ENCODE measurements at regions not wholly inside any gene's neighbourhood (a gene's known extent, or its start where the extent isn't known, plus 50 kb on each side); places are given as distances from the start of the nearest gene placed in this dataset.

DNA sequence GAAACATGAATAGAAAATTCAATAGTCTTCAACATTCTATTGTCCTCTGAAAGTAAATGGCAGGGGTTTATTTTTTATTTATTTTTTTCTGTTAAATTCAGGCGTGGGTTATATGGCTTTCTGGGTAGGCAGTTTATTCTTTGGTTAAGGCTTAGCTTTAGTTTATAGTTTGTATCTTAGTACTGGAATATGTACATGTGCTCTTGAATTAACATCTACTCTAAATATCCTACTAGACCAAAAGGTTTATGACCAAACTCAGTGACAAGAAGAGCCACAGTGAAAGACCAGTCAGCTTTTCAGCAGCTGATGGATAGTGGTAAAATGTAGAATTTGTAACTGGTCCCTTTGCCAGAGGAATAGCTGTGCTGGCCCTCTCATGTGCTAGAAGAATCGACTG lies 62.0 kb upstream of the DAB2 start:
- H3K4me3 ChIP-seq (ENCODE audit: low read length) = no peak overlapping the region
- H3K27me3 ChIP-seq (ENCODE audit: control insufficient read depth, insufficient read depth, low read length) = no peaks in the 10 kb centered on the region
- no peak overlapping the region for H3K27ac ChIP-seq (ENCODE audit: low read length)
- no peaks in the 10 kb centered on the region for H3K9me3 ChIP-seq (ENCODE audit: control insufficient read depth, low read depth, low read length)
- H3K4me1 ChIP-seq (ENCODE audit: control insufficient read depth, low read depth, low read length) = no peaks in the 10 kb centered on the region
- no peaks in the 10 kb centered on the region for H3K36me3 ChIP-seq (ENCODE audit: control insufficient read depth, low read depth, low read length)
- H3K9ac ChIP-seq (ENCODE audit: low read length) = no peak overlapping the region

DNA sequence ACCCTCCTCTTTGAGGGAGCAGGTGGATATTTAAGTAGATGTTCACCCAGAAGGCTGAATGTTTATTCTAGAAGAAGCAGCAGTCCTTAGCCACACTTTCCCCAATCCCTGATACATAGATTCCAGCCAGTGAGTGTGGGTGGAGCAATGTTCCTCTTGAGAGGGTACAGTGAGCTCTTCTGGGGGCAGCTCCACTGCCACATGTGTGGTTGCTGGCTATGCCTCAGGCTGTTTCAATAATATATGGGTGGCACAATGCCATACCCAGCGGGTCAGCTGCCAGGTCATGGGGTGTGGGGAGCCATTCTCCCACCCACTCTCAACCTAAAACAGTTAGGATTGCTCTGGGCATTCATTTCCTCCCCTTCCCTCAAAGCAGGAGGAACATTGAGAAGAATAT lies 61.6 kb upstream of the DAB2 start:
- H3K4me3 ChIP-seq (ENCODE audit: low read length) = no peak overlapping the region

DNA sequence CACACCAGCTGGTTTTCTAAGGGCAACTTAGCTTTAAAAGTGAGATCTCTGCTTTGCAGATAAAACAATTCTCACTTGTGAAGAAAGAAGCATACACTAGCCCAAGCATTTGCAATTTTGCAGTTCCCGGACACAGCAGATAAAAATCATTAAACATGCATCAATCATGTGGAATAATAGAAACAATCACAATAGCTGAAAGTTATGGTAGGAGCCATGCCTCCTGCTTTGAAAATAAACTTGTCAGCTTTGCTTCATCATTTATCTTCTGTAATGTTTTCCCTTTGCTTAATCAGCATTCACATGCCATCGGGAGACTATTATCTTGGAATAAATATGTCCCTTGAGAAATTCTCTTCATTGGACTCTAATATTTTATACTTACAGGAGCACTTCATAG lies 60.3 kb upstream of the DAB2 start:
- H3K9ac ChIP-seq (ENCODE audit: low read length) = no peak overlapping the region
- H3K4me1 ChIP-seq (ENCODE audit: control insufficient read depth, low read depth, low read length) = no peaks in the 10 kb centered on the region
- no peaks in the 10 kb centered on the region for H3K9me3 ChIP-seq (ENCODE audit: control insufficient read depth, low read depth, low read length)
- no peak overlapping the region for H3K4me3 ChIP-seq (ENCODE audit: low read length)
- no peaks in the 10 kb centered on the region for H3K36me3 ChIP-seq (ENCODE audit: control insufficient read depth, low read depth, low read length)
- H3K27me3 ChIP-seq (ENCODE audit: control insufficient read depth, insufficient read depth, low read length) = no peaks in the 10 kb centered on the region
- H3K27ac ChIP-seq (ENCODE audit: low read length) = no peak overlapping the region

More for the DNA sequence above, 61.6 kb upstream of the DAB2 start:
- Histone ChIP-seq H3K27ac (ENCODE audit: low read length) (no peak overlapping the region), H3K9me3 (ENCODE audit: control insufficient read depth, low read depth, low read length) (no peaks in the 10 kb centered on the region), H3K9ac (ENCODE audit: low read length) (no peak overlapping the region), H3K36me3 (ENCODE audit: control insufficient read depth, low read depth, low read length) (no peaks in the 10 kb centered on the region), H3K27me3 (ENCODE audit: control insufficient read depth, insufficient read depth, low read length) (no peaks in the 10 kb centered on the region), H3K4me1 (ENCODE audit: control insufficient read depth, low read depth, low read length) (no peaks in the 10 kb centered on the region)

DNA sequence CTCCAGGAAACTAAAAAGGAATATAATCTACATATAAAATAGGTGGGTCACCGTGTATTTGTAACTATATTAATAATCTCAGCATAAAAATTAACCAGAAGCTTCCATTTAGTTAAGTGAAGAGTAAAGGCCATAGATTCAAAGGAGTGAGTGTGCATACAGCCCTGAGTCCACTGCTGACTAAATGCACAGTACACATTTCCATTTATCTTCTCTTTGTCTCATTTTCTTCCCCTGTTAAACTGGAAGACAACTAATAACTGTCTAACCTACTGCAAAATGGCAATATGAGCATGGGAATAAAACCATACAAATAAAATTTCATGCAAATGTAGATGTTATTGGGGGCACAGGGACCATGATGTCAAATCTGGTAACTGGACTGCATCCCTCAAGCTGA lies 59.9 kb upstream of the DAB2 start:
- no peak overlapping the region for H3K4me3 ChIP-seq (ENCODE audit: low read length)
- H3K9ac ChIP-seq (ENCODE audit: low read length) = no peak overlapping the region
- no peak overlapping the region for H3K27ac ChIP-seq (ENCODE audit: low read length)
- no peaks in the 10 kb centered on the region for H3K4me1 ChIP-seq (ENCODE audit: control insufficient read depth, low read depth, low read length)
- no peaks in the 10 kb centered on the region for H3K27me3 ChIP-seq (ENCODE audit: control insufficient read depth, insufficient read depth, low read length)
- H3K9me3 ChIP-seq (ENCODE audit: control insufficient read depth, low read depth, low read length) = no peaks in the 10 kb centered on the region
- no peaks in the 10 kb centered on the region for H3K36me3 ChIP-seq (ENCODE audit: control insufficient read depth, low read depth, low read length)

DNA sequence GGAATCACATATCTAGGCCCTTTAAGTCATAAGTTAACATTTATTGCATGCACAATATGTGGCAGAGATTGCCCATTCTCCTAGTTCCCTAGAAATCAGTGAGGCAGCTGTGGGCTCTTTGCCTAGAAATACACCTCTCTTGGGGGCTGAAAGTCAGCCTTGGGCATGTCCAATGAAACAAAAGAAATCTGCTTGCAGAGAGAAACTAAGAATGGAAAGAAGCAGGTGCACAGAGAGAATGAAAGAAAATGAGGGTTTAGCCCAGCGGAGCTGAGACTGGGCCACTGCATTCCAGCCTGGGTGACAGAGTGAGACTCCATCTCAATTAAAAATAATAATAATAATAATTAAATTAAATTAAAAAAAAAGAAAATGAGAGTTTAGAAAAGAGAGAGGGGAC lies 57.3 kb upstream of the DAB2 start:
- Histone ChIP-seq H3K27me3 (ENCODE audit: control insufficient read depth, insufficient read depth, low read length) (no peaks in the 10 kb centered on the region), H3K4me3 (ENCODE audit: low read length) (no peak overlapping the region), H3K4me1 (ENCODE audit: control insufficient read depth, low read depth, low read length) (no peaks in the 10 kb centered on the region), H3K9me3 (ENCODE audit: control insufficient read depth, low read depth, low read length) (no peaks in the 10 kb centered on the region), H3K27ac (ENCODE audit: low read length) (no peak overlapping the region), H3K9ac (ENCODE audit: low read length) (no peak overlapping the region), H3K36me3 (ENCODE audit: control insufficient read depth, low read depth, low read length) (no peaks in the 10 kb centered on the region)

DNA sequence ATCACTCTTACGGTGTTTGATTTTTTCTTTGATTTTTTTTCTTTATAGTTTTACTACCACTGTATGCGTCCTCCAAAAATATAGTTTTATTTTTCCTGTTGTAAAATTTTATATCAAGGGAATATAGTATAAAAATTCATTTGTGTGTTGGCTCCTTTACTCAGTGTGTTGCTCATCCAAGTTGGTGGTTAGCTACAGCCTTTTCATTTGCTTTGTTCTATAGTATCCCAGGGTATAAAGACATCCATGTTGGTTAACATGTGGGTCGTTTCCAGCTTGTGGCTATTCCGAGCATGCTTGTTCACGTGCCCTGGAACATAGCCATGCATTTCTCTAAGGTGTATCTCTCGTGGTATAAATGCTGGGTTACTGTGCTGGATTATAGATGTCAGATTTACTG lies 54.8 kb upstream of the DAB2 start:
- Histone ChIP-seq H3K9ac (ENCODE audit: low read length) (no peak overlapping the region), H3K27ac (ENCODE audit: low read length) (no peak overlapping the region), H3K4me1 (ENCODE audit: control insufficient read depth, low read depth, low read length) (no peaks in the 10 kb centered on the region), H3K4me3 (ENCODE audit: low read length) (no peak overlapping the region), H3K9me3 (ENCODE audit: control insufficient read depth, low read depth, low read length) (no peaks in the 10 kb centered on the region), H3K27me3 (ENCODE audit: control insufficient read depth, insufficient read depth, low read length) (no peaks in the 10 kb centered on the region), H3K36me3 (ENCODE audit: control insufficient read depth, low read depth, low read length) (no peaks in the 10 kb centered on the region)

DNA sequence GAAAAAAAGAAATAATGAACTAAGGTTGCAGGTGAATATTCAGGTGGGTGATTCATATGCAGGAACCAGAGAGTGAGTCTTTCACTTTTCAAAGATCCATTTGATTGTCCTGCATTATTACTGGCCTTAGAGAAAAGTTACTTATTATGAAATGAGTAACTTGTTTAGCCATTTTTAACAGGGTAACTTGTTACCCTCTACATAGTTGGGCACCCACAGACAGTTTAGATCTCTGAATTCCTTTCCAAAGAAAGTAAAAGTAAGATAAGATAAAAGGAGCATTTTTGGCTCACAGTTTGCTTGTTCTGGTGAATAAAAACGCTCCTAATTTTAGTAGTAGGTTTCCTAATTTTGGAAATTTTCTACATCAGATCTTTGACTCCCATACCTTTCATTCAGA lies 54.1 kb upstream of the DAB2 start:
- H3K27me3 ChIP-seq (ENCODE audit: control insufficient read depth, insufficient read depth, low read length) = no peaks in the 10 kb centered on the region

DNA sequence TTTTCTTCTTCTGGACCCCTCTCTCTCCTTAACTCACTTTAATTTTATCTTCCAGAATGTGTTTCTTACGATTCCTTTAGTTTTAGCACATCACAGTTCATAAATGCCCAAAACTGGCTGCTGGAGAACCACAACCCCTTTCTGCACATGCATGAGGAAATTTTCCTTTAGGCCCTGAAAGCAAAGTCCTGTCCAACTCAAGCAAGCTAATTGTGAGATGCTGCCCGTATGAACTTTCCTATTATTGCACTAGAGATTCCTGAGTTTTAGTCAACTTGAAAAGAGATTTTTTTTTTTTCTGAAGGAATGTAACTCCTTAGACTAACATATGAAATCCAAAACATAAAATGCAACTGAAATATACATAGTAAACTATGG lies 52.1 kb upstream of the DAB2 start:
- H3K36me3 ChIP-seq (ENCODE audit: control insufficient read depth, low read depth, low read length) = no peaks in the 10 kb centered on the region

More for the DNA sequence above, 54.1 kb upstream of the DAB2 start:
- H3K9ac ChIP-seq (ENCODE audit: low read length) = no peak overlapping the region
- H3K36me3 ChIP-seq (ENCODE audit: control insufficient read depth, low read depth, low read length) = no peaks in the 10 kb centered on the region
- no peak overlapping the region for H3K4me3 ChIP-seq (ENCODE audit: low read length)
- H3K9me3 ChIP-seq (ENCODE audit: control insufficient read depth, low read depth, low read length) = no peaks in the 10 kb centered on the region
- H3K4me1 ChIP-seq (ENCODE audit: control insufficient read depth, low read depth, low read length) = no peaks in the 10 kb centered on the region
- H3K27ac ChIP-seq (ENCODE audit: low read length) = no peak overlapping the region

DNA sequence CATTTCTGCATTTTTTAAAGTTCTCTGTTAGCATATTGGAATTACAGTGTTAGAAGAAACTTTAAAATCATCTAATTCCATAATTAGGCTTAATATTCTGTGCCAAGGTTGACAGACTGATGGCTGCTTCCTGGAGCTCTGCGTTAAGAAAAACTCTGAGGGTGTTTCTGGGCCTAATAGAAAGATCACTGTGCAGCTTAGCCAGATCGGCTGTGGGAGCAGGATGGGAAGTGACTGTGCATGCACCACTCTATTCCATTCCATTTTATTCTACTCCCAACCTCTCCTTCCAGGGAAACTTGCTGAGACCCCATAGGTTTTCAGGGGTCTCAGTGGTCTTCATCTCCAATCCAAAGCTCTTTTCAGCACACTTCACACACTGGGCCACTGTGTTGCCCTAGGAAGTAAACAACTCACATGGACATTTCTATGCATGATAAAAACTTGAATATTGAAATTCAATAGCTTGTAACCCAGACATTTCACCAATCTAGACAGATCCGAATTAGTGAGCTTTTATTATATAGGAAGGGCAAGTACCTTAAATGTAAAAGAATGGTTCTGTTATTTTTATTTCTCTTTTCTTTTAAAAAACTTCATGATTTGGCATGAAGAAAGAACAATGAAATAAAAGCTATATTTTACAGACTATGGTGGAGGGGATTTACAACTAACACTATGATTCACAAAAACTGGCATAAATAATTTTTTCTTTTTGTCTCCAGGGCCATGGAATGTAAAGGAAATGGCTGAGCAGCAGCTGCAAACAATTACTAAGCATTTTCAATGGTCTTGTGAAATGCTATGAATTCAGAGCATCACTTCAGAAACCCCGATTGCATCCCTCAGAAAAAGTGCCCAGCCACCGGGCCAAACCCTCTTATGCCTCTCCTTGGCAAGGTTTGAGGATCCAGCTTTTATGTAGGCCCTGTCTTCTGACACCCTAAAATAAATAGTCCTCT lies 51.4 kb upstream of the DAB2 start:
- Histone ChIP-seq H3K27me3 (ENCODE audit: control insufficient read depth, insufficient read depth, low read length) (no peaks in the 10 kb centered on the region), H3K9ac (ENCODE audit: low read length) (no peak overlapping the region), H3K36me3 (ENCODE audit: control insufficient read depth, low read depth, low read length) (no peaks in the 10 kb centered on the region), H3K27ac (ENCODE audit: low read length) (no peak overlapping the region), H3K4me3 (ENCODE audit: low read length) (no peak overlapping the region), H3K9me3 (ENCODE audit: control insufficient read depth, low read depth, low read length) (no peaks in the 10 kb centered on the region), H3K4me1 (ENCODE audit: control insufficient read depth, low read depth, low read length) (no peaks in the 10 kb centered on the region)

More for the DNA sequence above, 52.1 kb upstream of the DAB2 start:
- no peaks in the 10 kb centered on the region for H3K9me3 ChIP-seq (ENCODE audit: control insufficient read depth, low read depth, low read length)
- H3K4me1 ChIP-seq (ENCODE audit: control insufficient read depth, low read depth, low read length) = no peaks in the 10 kb centered on the region
- H3K9ac ChIP-seq (ENCODE audit: low read length) = no peak overlapping the region
- H3K4me3 ChIP-seq (ENCODE audit: low read length) = no peak overlapping the region
- no peak overlapping the region for H3K27ac ChIP-seq (ENCODE audit: low read length)
- no peaks in the 10 kb centered on the region for H3K27me3 ChIP-seq (ENCODE audit: control insufficient read depth, insufficient read depth, low read length)

DNA sequence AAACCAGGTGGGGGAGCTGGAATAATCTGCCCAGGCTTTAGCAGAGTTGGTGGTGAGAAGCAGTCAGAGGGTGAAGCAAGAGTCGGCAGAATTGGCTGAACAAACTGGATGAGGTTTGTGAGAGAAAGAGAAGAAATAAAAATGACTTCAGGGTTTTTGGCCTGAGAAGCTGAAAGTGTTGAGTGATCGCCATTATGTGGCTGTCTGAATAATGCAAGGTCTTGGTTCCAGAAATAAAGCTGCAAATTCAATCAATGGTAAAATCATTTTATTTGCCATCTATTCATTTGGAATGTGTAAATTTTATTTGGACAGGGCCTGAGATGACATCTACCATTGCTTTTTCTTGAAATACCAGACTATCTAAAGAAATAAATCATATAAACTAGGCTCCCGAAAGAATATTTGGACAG lies 50.4 kb upstream of the DAB2 start:
- Histone ChIP-seq H3K4me1 (ENCODE audit: control insufficient read depth, low read depth, low read length) (no peaks in the 10 kb centered on the region), H3K36me3 (ENCODE audit: control insufficient read depth, low read depth, low read length) (no peaks in the 10 kb centered on the region)

More for the DNA sequence above, 50.4 kb upstream of the DAB2 start:
- H3K9ac ChIP-seq (ENCODE audit: low read length) = no peak overlapping the region
- no peak overlapping the region for H3K4me3 ChIP-seq (ENCODE audit: low read length)
- no peak overlapping the region for H3K27ac ChIP-seq (ENCODE audit: low read length)
- no peaks in the 10 kb centered on the region for H3K27me3 ChIP-seq (ENCODE audit: control insufficient read depth, insufficient read depth, low read length)
- no peaks in the 10 kb centered on the region for H3K9me3 ChIP-seq (ENCODE audit: control insufficient read depth, low read depth, low read length)

All from iPS-18a (cell line).